MV-4-11 (cell line): ENCODE measurements at regions not wholly inside any gene's neighbourhood (a gene's known extent, or its start where the extent isn't known, plus 50 kb on each side); places are given as distances from the start of the nearest gene placed in this dataset.

Experiments
- DNase-seq: peaks from one replicate; lab custom pipeline; 2025; lab: John Stamatoyannopoulos, UW

GRCh38 chr18:76255070-76255683, 239.9 kb downstream of the ZNF516 start:
- no peak for DNase-seq

GRCh38 chr18:76252880-76253279, 242.2 kb downstream of the ZNF516 start:
- DNase-seq = no peak

GRCh38 chr18:76252139-76252538, 242.9 kb downstream of the ZNF516 start:
- DNase-seq = no peak

- DNase-seq = no peak
Observed at GRCh38 chr18:76251691-76252090, 243.4 kb downstream of the ZNF516 start.

- no peak for DNase-seq
Observed at GRCh38 chr18:76246590-76246989, 248.5 kb downstream of the ZNF516 start.

- no peak for DNase-seq
Observed at GRCh38 chr18:76234676-76235060, 260.4 kb downstream of the ZNF516 start.

- DNase-seq = no peak
Observed at GRCh38 chr18:76233876-76234675, 261.0 kb downstream of the ZNF516 start.

- no peak for DNase-seq
Observed at GRCh38 chr18:76233406-76233805, 261.6 kb downstream of the ZNF516 start.

GRCh38 chr18:76232779-76233178, 262.3 kb downstream of the ZNF516 start:
- no peak for DNase-seq

- DNase-seq = no peak
Observed at GRCh38 chr18:76232010-76232409, 263.0 kb downstream of the ZNF516 start.

- DNase-seq = no peak
Observed at GRCh38 chr18:76231402-76231801, 263.6 kb downstream of the ZNF516 start.

GRCh38 chr18:76230791-76231190, 264.3 kb downstream of the ZNF516 start:
- DNase-seq = no peak

GRCh38 chr18:76228716-76229115, 266.3 kb downstream of the ZNF516 start:
- no peak for DNase-seq

- no peak for DNase-seq
Observed at GRCh38 chr18:76227759-76228158, 267.3 kb downstream of the ZNF516 start.

GRCh38 chr18:76223403-76223802, 271.6 kb downstream of the ZNF516 start:
- no peak for DNase-seq

- DNase-seq = no peak
Observed at GRCh38 chr18:76219023-76219422, 276.0 kb downstream of the ZNF516 start.

GRCh38 chr18:76216096-76216495, 278.9 kb downstream of the ZNF516 start:
- no peak for DNase-seq

GRCh38 chr18:76213991-76214390, 281.1 kb downstream of the ZNF516 start:
- DNase-seq = no peak

GRCh38 chr18:76212960-76213359, 282.1 kb downstream of the ZNF516 start:
- DNase-seq = peak; percentile 21

- peak; percentile 71 for DNase-seq
Observed at GRCh38 chr18:76209597-76209996, 285.4 kb downstream of the ZNF516 start.

- no peak for DNase-seq
Observed at GRCh38 chr18:76208678-76209306, 286.2 kb downstream of the ZNF516 start.

- DNase-seq = no peak
Observed at GRCh38 chr18:76205906-76206305, 289.1 kb downstream of the ZNF516 start.

- DNase-seq = no peak
Observed at GRCh38 chr18:76203552-76203951, 291.5 kb downstream of the ZNF516 start.
